Tibial nerve (tissue), 4 donors: ENCODE measurements at regions not wholly inside any gene's neighbourhood (a gene's known extent, or its start where the extent isn't known, plus 50 kb on each side); places are given as distances from the start of the nearest gene placed in this dataset.

ENCODE experiments used
- CTCF ChIP-seq, 5 experiments: fragments of 200-600 bp in 3 of 5; fragments of 450-650 bp in 2 of 5; sonication (generic) in 3 of 5; IDR thresholded peaks; one replicate each; pipeline ENCODE4 v1.5.1; 2016 to 2019; ENCODE audit warnings: antibody characterized with exemption in 5 of 5, mild to moderate bottlenecking in 3 of 5, moderate library complexity in 2 of 5
- EP300 ChIP-seq, 2 donors: sonication (generic); formaldehyde crosslinking; IDR thresholded peaks; one replicate each; pipeline ENCODE4 v1.6.1; 2017; ENCODE audit warnings: antibody characterized with exemption in 2 of 2, mild to moderate bottlenecking in 1 of 2
- POLR2A ChIP-seq, 2 donors: fragments of 450-650 bp; IDR thresholded peaks; one replicate each; pipeline ENCODE4 v1.6.1; 2017; ENCODE audit warnings: antibody characterized with exemption in 2 of 2, mild to moderate bottlenecking in 2 of 2, moderate library complexity in 2 of 2

GRCh38 chr1:192506741-192507155 is 68.8 kb upstream of the RGS1 start:
- no peak for TF ChIP-seq POLR2A (IDR thresholded peaks at IDR 0.05)
- TF ChIP-seq CTCF (IDR thresholded peaks at IDR 0.05) = no peak
- no peak for TF ChIP-seq EP300 (IDR thresholded peaks at IDR 0.05)
